IgD-negative memory B cell (primary cell): ENCODE measurements at regions not wholly inside any gene's neighbourhood (a gene's known extent, or its start where the extent isn't known, plus 50 kb on each side); places are given as distances from the start of the nearest gene placed in this dataset.

Experiments used
- H3K27ac Mint-ChIP-seq, 3 donors: one replicate each; pipeline ENCODE4 v1.8.0; 2020 to 2022; ENCODE audit warnings: mild to moderate bottlenecking in 3 of 3, mixed read lengths in 3 of 3, moderate library complexity in 1 of 3
- H3K27me3 Mint-ChIP-seq: one replicate; pipeline ENCODE4 v1.8.0; 2021; ENCODE audit warnings: mixed read lengths
- H3K36me3 Mint-ChIP-seq: one replicate; pipeline ENCODE4 v1.8.0; 2020; ENCODE audit warnings: mild to moderate bottlenecking, mixed read lengths
- H3K4me1 Mint-ChIP-seq, 3 donors: one replicate each; pipeline ENCODE4 v1.8.0; 2020 to 2022; ENCODE audit warnings: mixed read lengths in 3 of 3, mild to moderate bottlenecking in 1 of 3
- H3K4me3 Mint-ChIP-seq, 4 donors: one replicate each; pipeline ENCODE4 v1.8.0; 2020 to 2022; ENCODE audit warnings: mild to moderate bottlenecking in 4 of 4, mixed read lengths in 4 of 4, moderate library complexity in 3 of 4
- H3K9me3 Mint-ChIP-seq, 3 donors: one replicate each; pipeline ENCODE4 v1.8.0; 2020 to 2021; ENCODE audit warnings: mixed read lengths in 3 of 3, mild to moderate bottlenecking in 1 of 3

- Mint-ChIP-seq H3K4me3 (peak overlapping the region in 1 of 4 donors; percentile 72), H3K27me3 (no peaks in the 10 kb centered on the region), H3K9me3 (no peaks in the 10 kb centered on the region), H3K27ac (peak overlapping the region in 1 of 3 donors; percentile 50), H3K36me3 (no peaks in the 10 kb centered on the region), H3K4me1 (peaks cover 4 to 14% (median 14%) of the 10 kb centered on the region in 3 donors)
Observed at GRCh38 chr6:43923376-43924221, 153.6 kb downstream of the VEGFA start.

GRCh38 chr6:43922426-43923375, 152.7 kb downstream of the VEGFA start:
- Mint-ChIP-seq H3K9me3 (no peaks in the 10 kb centered on the region), H3K4me3 (no peak overlapping the region), H3K27ac (peak overlapping the region in 1 of 3 donors; percentile 50), H3K36me3 (no peaks in the 10 kb centered on the region), H3K4me1 (peaks cover 0 to 8% (median 6%) of the 10 kb centered on the region in 3 donors), H3K27me3 (no peaks in the 10 kb centered on the region)

GRCh38 chr6:43921548-43922425, 151.8 kb downstream of the VEGFA start:
- no peak overlapping the region for H3K4me3 Mint-ChIP-seq
- no peaks in the 10 kb centered on the region for H3K9me3 Mint-ChIP-seq
- H3K36me3 Mint-ChIP-seq = no peaks in the 10 kb centered on the region
- H3K4me1 Mint-ChIP-seq = peaks cover 0 to 4% (median 0%) of the 10 kb centered on the region in 3 donors
- no peak overlapping the region for H3K27ac Mint-ChIP-seq
- H3K27me3 Mint-ChIP-seq = no peaks in the 10 kb centered on the region

GRCh38 chr6:43921039-43921438, 151.0 kb downstream of the VEGFA start:
- Mint-ChIP-seq H3K27ac (peak overlapping the region in 1 of 3 donors; percentile 77), H3K9me3 (no peaks in the 10 kb centered on the region), H3K4me1 (peaks cover 0 to 4% (median 0%) of the 10 kb centered on the region in 3 donors), H3K4me3 (no peak overlapping the region), H3K36me3 (no peaks in the 10 kb centered on the region), H3K27me3 (no peaks in the 10 kb centered on the region)

GRCh38 chr6:43919774-43920173, 149.8 kb downstream of the VEGFA start:
- H3K9me3 Mint-ChIP-seq = no peaks in the 10 kb centered on the region
- H3K27me3 Mint-ChIP-seq = no peaks in the 10 kb centered on the region
- H3K36me3 Mint-ChIP-seq = no peaks in the 10 kb centered on the region
- H3K27ac Mint-ChIP-seq = no peak overlapping the region
- H3K4me3 Mint-ChIP-seq = no peak overlapping the region
- H3K4me1 Mint-ChIP-seq = peaks cover 0 to 4% (median 0%) of the 10 kb centered on the region in 3 donors

GRCh38 chr6:43917878-43918382, 147.9 kb downstream of the VEGFA start:
- no peaks in the 10 kb centered on the region for H3K36me3 Mint-ChIP-seq
- H3K27me3 Mint-ChIP-seq = no peaks in the 10 kb centered on the region
- H3K9me3 Mint-ChIP-seq = no peaks in the 10 kb centered on the region
- no peak overlapping the region for H3K4me3 Mint-ChIP-seq
- H3K4me1 Mint-ChIP-seq = no peaks in the 10 kb centered on the region
- no peak overlapping the region for H3K27ac Mint-ChIP-seq

- H3K27me3 Mint-ChIP-seq = no peaks in the 10 kb centered on the region
Observed at GRCh38 chr6:43916924-43917877, 147.2 kb downstream of the VEGFA start.

GRCh38 chr6:43915986-43916923, 146.2 kb downstream of the VEGFA start:
- H3K4me3 Mint-ChIP-seq = no peak overlapping the region
- no peaks in the 10 kb centered on the region for H3K27me3 Mint-ChIP-seq
- H3K4me1 Mint-ChIP-seq = no peaks in the 10 kb centered on the region
- no peaks in the 10 kb centered on the region for H3K9me3 Mint-ChIP-seq
- no peaks in the 10 kb centered on the region for H3K36me3 Mint-ChIP-seq
- no peak overlapping the region for H3K27ac Mint-ChIP-seq

More at GRCh38 chr6:43916924-43917877, 147.2 kb downstream of the VEGFA start:
- H3K9me3 Mint-ChIP-seq = no peaks in the 10 kb centered on the region
- no peak overlapping the region for H3K4me3 Mint-ChIP-seq
- no peaks in the 10 kb centered on the region for H3K4me1 Mint-ChIP-seq
- no peak overlapping the region for H3K27ac Mint-ChIP-seq
- no peaks in the 10 kb centered on the region for H3K36me3 Mint-ChIP-seq

- Mint-ChIP-seq H3K36me3 (no peaks in the 10 kb centered on the region), H3K4me3 (no peak overlapping the region), H3K9me3 (no peaks in the 10 kb centered on the region), H3K4me1 (no peaks in the 10 kb centered on the region), H3K27me3 (no peaks in the 10 kb centered on the region), H3K27ac (no peak overlapping the region)
Observed at GRCh38 chr6:43915208-43915869, 145.3 kb downstream of the VEGFA start.

- Mint-ChIP-seq H3K36me3 (no peaks in the 10 kb centered on the region), H3K4me1 (no peaks in the 10 kb centered on the region), H3K9me3 (no peaks in the 10 kb centered on the region), H3K27ac (no peak overlapping the region), H3K4me3 (no peak overlapping the region), H3K27me3 (no peaks in the 10 kb centered on the region)
Observed at GRCh38 chr6:43914272-43915147, 144.5 kb downstream of the VEGFA start.

GRCh38 chr6:43913375-43914271, 143.6 kb downstream of the VEGFA start:
- Mint-ChIP-seq H3K4me3 (no peak overlapping the region), H3K9me3 (no peaks in the 10 kb centered on the region), H3K4me1 (no peaks in the 10 kb centered on the region), H3K27me3 (no peaks in the 10 kb centered on the region), H3K27ac (no peak overlapping the region), H3K36me3 (no peaks in the 10 kb centered on the region)
